ENCODE measurements at regions not wholly inside any gene's neighbourhood (a gene's known extent, or its start where the extent isn't known, plus 50 kb on each side); places are given as distances from the start of the nearest gene placed in this dataset.

DNA sequence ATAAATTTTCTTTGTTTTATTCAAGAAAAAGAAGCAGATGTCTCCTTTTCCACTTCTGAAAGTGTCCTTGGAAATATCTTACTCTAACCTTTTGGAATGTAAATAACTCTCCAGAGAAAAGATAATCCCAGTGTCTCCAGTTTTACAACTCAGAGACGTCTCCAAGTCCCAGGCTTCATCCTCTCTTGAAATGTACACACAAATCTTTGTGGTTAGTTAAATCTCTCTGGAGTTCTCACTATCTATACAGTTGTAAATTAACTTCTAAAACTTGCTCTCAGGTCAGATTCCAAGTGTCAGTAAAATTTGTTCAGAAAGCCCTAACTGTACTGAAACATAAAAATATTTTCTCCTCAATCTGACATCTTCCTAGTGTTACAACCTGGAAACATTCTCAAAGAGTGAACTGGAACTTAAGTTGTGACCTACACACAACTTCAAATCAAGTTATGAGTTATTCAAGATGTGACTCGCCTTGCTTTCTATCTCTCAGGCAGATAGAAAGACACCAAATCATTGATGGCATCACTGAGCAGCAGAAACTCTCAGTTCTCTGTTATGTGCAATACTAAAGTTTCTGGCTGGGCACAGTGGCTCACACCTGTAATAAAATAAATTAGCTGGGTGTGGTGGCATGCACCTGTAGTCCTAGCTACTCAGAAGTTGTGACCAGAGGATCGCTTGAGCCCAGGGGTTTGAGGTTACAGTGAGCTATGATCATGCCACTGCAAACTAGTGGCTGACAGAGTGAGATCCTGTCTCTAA, 284.2 kb downstream of the RCHY1 start:
- Histone ChIP-seq H3K27me3 (ENCODE audit: insufficient read depth, low read length) (no peaks in the 10 kb centered on the region), H3K27ac (ENCODE audit: low read depth, low read length) (no peak overlapping the region), H3K79me1 (ENCODE audit: low read length) (no peaks in the 10 kb centered on the region), H3K4me1 (ENCODE audit: control insufficient read depth in 1 of 2, insufficient read depth in 2 of 2, low read length in 2 of 2) (no peaks in the 10 kb centered on the region), H3K18ac (ENCODE audit: low read length) (no peak overlapping the region), H2BK120ac (ENCODE audit: insufficient read depth, low read length, poor library complexity) (no peak overlapping the region), H3K4me3 (ENCODE audit: low read depth, low read length) (no peak overlapping the region), H3K23ac (ENCODE audit: low read length) (no peak overlapping the region), H3K4me2 (ENCODE audit: low read length) (no peak overlapping the region), H3K9me3 (ENCODE audit: insufficient read depth, low read depth, low read length) (no peaks in the 10 kb centered on the region), H2AFZ (ENCODE audit: insufficient read depth, low read length, poor library complexity) (no peak overlapping the region), H4K12ac (ENCODE audit: low read depth, low read length) (no peak overlapping the region), H3K9ac (ENCODE audit: low read length) (no peak overlapping the region), H4K91ac (ENCODE audit: low read depth, low read length) (no peak overlapping the region), H2BK5ac (ENCODE audit: low read depth, low read length, poor library complexity) (no peak overlapping the region), H2AK5ac (ENCODE audit: low read length) (no peak overlapping the region), H3K79me2 (ENCODE audit: control insufficient read depth, insufficient read depth, low read length, poor library complexity) (no peaks in the 10 kb centered on the region), H2BK12ac (ENCODE audit: low read length) (no peak overlapping the region), H3K14ac (ENCODE audit: low read length) (no peak overlapping the region), H3K36me3 (ENCODE audit: control insufficient read depth in 1 of 2, insufficient read depth in 2 of 2, low read length in 2 of 2) (no peaks in the 10 kb centered on the region), H3K4ac (ENCODE audit: low read depth, low read length) (no peak overlapping the region), H4K8ac (ENCODE audit: low read depth, low read length) (no peak overlapping the region)
- WGBS (ENCODE audit: extremely low coverage, insufficient coverage, insufficient read length), result no CpG with 5 or more reads among the region's 3 CpGs
- DNase-seq, result no peak

- H3K27ac ChIP-seq (ENCODE audit: low read depth, low read length), result no peak overlapping the region
- DNase-seq, result no peak
These were observed 280.6 kb downstream of the PARM1 start for GRCh38 chr4:75213480-75213879.

DNA sequence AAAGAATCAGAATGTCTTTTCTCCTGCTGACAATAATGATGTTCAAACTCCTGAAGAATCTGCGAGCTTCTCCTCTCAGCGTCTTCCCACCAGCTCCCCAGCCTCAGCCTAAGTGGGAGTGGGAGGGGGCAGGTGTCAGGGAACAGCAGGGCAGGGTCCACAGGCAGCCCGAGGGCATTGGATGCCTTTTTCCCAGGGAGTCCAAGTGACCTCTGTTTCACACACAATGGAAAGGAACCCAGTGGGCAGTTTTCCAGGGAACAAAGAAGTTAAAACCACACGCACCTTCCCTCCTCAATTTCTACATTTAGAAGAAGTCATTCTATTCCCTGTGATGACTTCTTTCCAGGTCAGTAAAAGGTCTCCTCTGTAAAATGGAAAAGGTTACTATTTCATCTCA, 278.5 kb downstream of the PARM1 start:
- Histone ChIP-seq H2BK12ac (ENCODE audit: low read length) (no peak overlapping the region), H4K91ac (ENCODE audit: low read depth, low read length) (no peak overlapping the region), H2BK120ac (ENCODE audit: insufficient read depth, low read length, poor library complexity) (no peak overlapping the region), H3K14ac (ENCODE audit: low read length) (no peak overlapping the region), H3K9me3 (ENCODE audit: insufficient read depth, low read depth, low read length) (no peaks in the 10 kb centered on the region), H3K79me1 (ENCODE audit: low read length) (no peaks in the 10 kb centered on the region), H3K4ac (ENCODE audit: low read depth, low read length) (no peak overlapping the region), H3K4me1 (ENCODE audit: control insufficient read depth in 1 of 2, insufficient read depth in 2 of 2, low read length in 2 of 2) (no peaks in the 10 kb centered on the region), H2BK5ac (ENCODE audit: low read depth, low read length, poor library complexity) (no peak overlapping the region), H3K79me2 (ENCODE audit: control insufficient read depth, insufficient read depth, low read length, poor library complexity) (no peaks in the 10 kb centered on the region), H4K12ac (ENCODE audit: low read depth, low read length) (no peak overlapping the region), H4K8ac (ENCODE audit: low read depth, low read length) (no peak overlapping the region), H3K9ac (ENCODE audit: low read length) (no peak overlapping the region), H2AFZ (ENCODE audit: insufficient read depth, low read length, poor library complexity) (no peak overlapping the region), H2AK5ac (ENCODE audit: low read length) (no peak overlapping the region), H3K23ac (ENCODE audit: low read length) (no peak overlapping the region), H3K4me2 (ENCODE audit: low read length) (no peak overlapping the region), H3K4me3 (ENCODE audit: low read depth, low read length) (no peak overlapping the region), H3K27ac (ENCODE audit: low read depth, low read length) (no peak overlapping the region), H3K27me3 (ENCODE audit: insufficient read depth, low read length) (no peaks in the 10 kb centered on the region), H3K18ac (ENCODE audit: low read length) (no peak overlapping the region), H3K36me3 (ENCODE audit: control insufficient read depth in 1 of 2, insufficient read depth in 2 of 2, low read length in 2 of 2) (no peaks in the 10 kb centered on the region)
- DNase-seq, result no peak
- whole genome bisulfite sequencing (ENCODE audit: extremely low coverage, insufficient coverage, insufficient read length), result no CpG with 5 or more reads among the region's 4 CpGs

More at GRCh38 chr4:75213480-75213879, 280.6 kb downstream of the PARM1 start:
- Histone ChIP-seq H2BK12ac (ENCODE audit: low read length) (no peak overlapping the region), H3K18ac (ENCODE audit: low read length) (no peak overlapping the region), H3K4ac (ENCODE audit: low read depth, low read length) (no peak overlapping the region), H3K79me1 (ENCODE audit: low read length) (no peaks in the 10 kb centered on the region), H4K12ac (ENCODE audit: low read depth, low read length) (no peak overlapping the region), H3K4me3 (ENCODE audit: low read depth, low read length) (no peak overlapping the region), H3K36me3 (ENCODE audit: control insufficient read depth in 1 of 2, insufficient read depth in 2 of 2, low read length in 2 of 2) (no peaks in the 10 kb centered on the region), H3K9ac (ENCODE audit: low read length) (no peak overlapping the region), H3K79me2 (ENCODE audit: control insufficient read depth, insufficient read depth, low read length, poor library complexity) (no peaks in the 10 kb centered on the region), H2BK120ac (ENCODE audit: insufficient read depth, low read length, poor library complexity) (no peak overlapping the region), H4K8ac (ENCODE audit: low read depth, low read length) (no peak overlapping the region), H3K23ac (ENCODE audit: low read length) (no peak overlapping the region), H2AK5ac (ENCODE audit: low read length) (no peak overlapping the region), H3K27me3 (ENCODE audit: insufficient read depth, low read length) (no peaks in the 10 kb centered on the region), H3K9me3 (ENCODE audit: insufficient read depth, low read depth, low read length) (no peaks in the 10 kb centered on the region), H3K4me1 (ENCODE audit: control insufficient read depth in 1 of 2, insufficient read depth in 2 of 2, low read length in 2 of 2) (no peaks in the 10 kb centered on the region), H4K91ac (ENCODE audit: low read depth, low read length) (no peak overlapping the region), H3K4me2 (ENCODE audit: low read length) (no peak overlapping the region), H2AFZ (ENCODE audit: insufficient read depth, low read length, poor library complexity) (no peak overlapping the region), H3K14ac (ENCODE audit: low read length) (no peak overlapping the region), H2BK5ac (ENCODE audit: low read depth, low read length, poor library complexity) (no peak overlapping the region)
- WGBS (ENCODE audit: extremely low coverage, insufficient coverage, insufficient read length), result no CpG with 5 or more reads among the region's 2 CpGs

DNA sequence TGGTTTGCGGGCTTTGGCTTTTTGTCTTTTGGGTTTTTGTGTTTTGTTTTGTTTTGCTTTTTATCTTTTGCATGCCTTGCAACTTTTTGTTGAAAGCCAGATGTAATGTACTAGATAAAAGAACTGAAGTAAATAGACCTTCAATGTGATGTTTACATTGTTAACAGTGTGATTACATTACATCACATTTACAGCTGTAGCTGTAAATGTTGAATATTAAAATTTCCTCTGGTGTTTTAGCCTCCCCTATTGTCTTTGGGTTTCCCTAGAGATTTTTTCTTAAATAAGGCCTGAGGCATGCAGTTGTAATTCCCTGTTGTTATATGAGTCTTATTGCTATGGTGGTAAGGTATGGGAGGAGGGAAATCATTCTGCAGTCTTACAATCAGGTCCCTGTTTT, 275.0 kb downstream of the PARM1 start:
- Histone ChIP-seq H4K12ac (ENCODE audit: low read depth, low read length) (no peak overlapping the region), H2AK5ac (ENCODE audit: low read length) (no peak overlapping the region), H3K4me3 (ENCODE audit: low read depth, low read length) (no peak overlapping the region), H3K4me2 (ENCODE audit: low read length) (no peak overlapping the region), H3K4ac (ENCODE audit: low read depth, low read length) (no peak overlapping the region), H4K91ac (ENCODE audit: low read depth, low read length) (no peak overlapping the region), H3K4me1 (ENCODE audit: control insufficient read depth in 1 of 2, insufficient read depth in 2 of 2, low read length in 2 of 2) (no peaks in the 10 kb centered on the region), H2AFZ (ENCODE audit: insufficient read depth, low read length, poor library complexity) (no peak overlapping the region), H3K79me1 (ENCODE audit: low read length) (no peaks in the 10 kb centered on the region), H2BK5ac (ENCODE audit: low read depth, low read length, poor library complexity) (no peak overlapping the region), H3K27me3 (ENCODE audit: insufficient read depth, low read length) (no peaks in the 10 kb centered on the region), H3K79me2 (ENCODE audit: control insufficient read depth, insufficient read depth, low read length, poor library complexity) (no peaks in the 10 kb centered on the region), H3K23ac (ENCODE audit: low read length) (no peak overlapping the region), H3K36me3 (ENCODE audit: control insufficient read depth in 1 of 2, insufficient read depth in 2 of 2, low read length in 2 of 2) (no peaks in the 10 kb centered on the region), H2BK120ac (ENCODE audit: insufficient read depth, low read length, poor library complexity) (no peak overlapping the region), H3K14ac (ENCODE audit: low read length) (no peak overlapping the region), H2BK12ac (ENCODE audit: low read length) (no peak overlapping the region), H4K8ac (ENCODE audit: low read depth, low read length) (no peak overlapping the region), H3K9ac (ENCODE audit: low read length) (no peak overlapping the region), H3K27ac (ENCODE audit: low read depth, low read length) (no peak overlapping the region), H3K9me3 (ENCODE audit: insufficient read depth, low read depth, low read length) (no peaks in the 10 kb centered on the region), H3K18ac (ENCODE audit: low read length) (no peak overlapping the region)
- no CpG with 5 or more reads among the region's 1 CpG for WGBS (ENCODE audit: extremely low coverage, insufficient coverage, insufficient read length)
- DNase-seq, result peak in 1 of 2 donors; percentile 13

Measured in trophoblast cell (in vitro differentiated cells and primary cell).